ENCODE measurements at regions not wholly inside any gene's neighbourhood (a gene's known extent, or its start where the extent isn't known, plus 50 kb on each side); places are given as distances from the start of the nearest gene placed in this dataset.

DNA sequence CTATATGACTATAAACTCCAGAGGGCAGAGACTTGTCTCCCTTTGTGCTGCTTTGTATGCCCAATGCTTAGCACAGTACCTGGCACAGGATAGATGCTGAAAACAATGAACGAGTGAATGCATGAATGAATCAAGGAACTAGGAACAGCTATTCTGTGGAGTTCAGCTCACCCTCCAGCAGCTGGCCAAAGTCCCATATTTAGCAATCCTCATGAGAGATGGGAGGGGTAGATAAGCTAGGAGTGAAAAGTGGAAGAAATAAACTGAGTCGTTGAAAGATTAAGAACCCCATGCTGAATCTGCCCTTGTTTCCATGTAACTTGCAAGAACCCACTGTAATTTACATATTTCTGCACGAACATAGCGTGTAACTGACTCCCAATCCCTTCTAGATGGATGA is 106.5 kb downstream of the MAFB start:
- TF ChIP-seq, protein P1, sequence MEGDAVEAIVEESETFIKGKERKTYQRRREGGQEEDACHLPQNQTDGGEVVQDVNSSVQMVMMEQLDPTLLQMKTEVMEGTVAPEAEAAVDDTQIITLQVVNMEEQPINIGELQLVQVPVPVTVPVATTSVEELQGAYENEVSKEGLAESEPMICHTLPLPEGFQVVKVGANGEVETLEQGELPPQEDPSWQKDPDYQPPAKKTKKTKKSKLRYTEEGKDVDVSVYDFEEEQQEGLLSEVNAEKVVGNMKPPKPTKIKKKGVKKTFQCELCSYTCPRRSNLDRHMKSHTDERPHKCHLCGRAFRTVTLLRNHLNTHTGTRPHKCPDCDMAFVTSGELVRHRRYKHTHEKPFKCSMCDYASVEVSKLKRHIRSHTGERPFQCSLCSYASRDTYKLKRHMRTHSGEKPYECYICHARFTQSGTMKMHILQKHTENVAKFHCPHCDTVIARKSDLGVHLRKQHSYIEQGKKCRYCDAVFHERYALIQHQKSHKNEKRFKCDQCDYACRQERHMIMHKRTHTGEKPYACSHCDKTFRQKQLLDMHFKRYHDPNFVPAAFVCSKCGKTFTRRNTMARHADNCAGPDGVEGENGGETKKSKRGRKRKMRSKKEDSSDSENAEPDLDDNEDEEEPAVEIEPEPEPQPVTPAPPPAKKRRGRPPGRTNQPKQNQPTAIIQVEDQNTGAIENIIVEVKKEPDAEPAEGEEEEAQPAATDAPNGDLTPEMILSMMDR (IDR thresholded peaks at IDR 0.05; ENCODE audit: control extremely low read depth in 1 of 3, insufficient read depth in 1 of 3, low read depth in 1 of 3, low read length in 3 of 3) = no peak
- TF ChIP-seq YY1 (IDR thresholded peaks at IDR 0.05; ENCODE audit: low read depth, low read length) (no peak), POLR2A (IDR thresholded peaks at IDR 0.05; ENCODE audit: control extremely low read depth in 1 of 2, low read depth in 2 of 2, low read length in 2 of 2) (no peak), CBX8 (IDR thresholded peaks at IDR 0.05; ENCODE audit: borderline replicate concordance, low read depth, low read length) (no peak), JUND (IDR thresholded peaks at IDR 0.05; ENCODE audit: low read length) (no peak), TAF1 (IDR thresholded peaks at IDR 0.05; ENCODE audit: low read depth, low read length) (no peak), JUN (IDR thresholded peaks at IDR 0.05; ENCODE audit: low read depth, low read length) (no peak), POU5F1 (IDR thresholded peaks at IDR 0.05; ENCODE audit: low read depth, low read length) (no peak), EP300 (IDR thresholded peaks at IDR 0.05; ENCODE audit: borderline replicate concordance in 1 of 2, low read depth in 2 of 2, low read length in 2 of 2) (no peak), GABPA (IDR thresholded peaks at IDR 0.05; ENCODE audit: borderline replicate concordance, insufficient read depth, low read length) (no peak), BACH1 (IDR thresholded peaks at IDR 0.05; ENCODE audit: low read length) (no peak), RAD21 (IDR thresholded peaks at IDR 0.05 in 1 of 2, conservative IDR thresholded peaks at IDR 0.05 in 1 of 2; ENCODE audit: low read depth in 2 of 2, low read length in 2 of 2) (no peak), EGR1 (IDR thresholded peaks at IDR 0.05; ENCODE audit: borderline replicate concordance, low read depth, low read length) (no peak), EZH2 (IDR thresholded peaks at IDR 0.05; ENCODE audit: low read depth, low read length, severe bottlenecking) (no peak)
